AG20443 (cell line): ENCODE measurements at regions not wholly inside any gene's neighbourhood (a gene's known extent, or its start where the extent isn't known, plus 50 kb on each side); places are given as distances from the start of the nearest gene placed in this dataset.
"Not testable (repeated sequence)": the region's sequence is repeated elsewhere in the genome, so short reads cannot be mapped to it uniquely, and the experiment has no call there.

ENCODE experiments used
- DNase-seq: peaks from one replicate; pipeline ENCODE4 v3.0.0; 2012; ENCODE audit warnings: low spot score, mixed read lengths

- DNase-seq: not testable (repeated sequence)
These were observed 114.5 kb upstream of the NBPF19 start for GRCh38 chr1:149360351-149360750.

- not testable (repeated sequence) for DNase-seq
These were observed 113.5 kb upstream of the NBPF19 start for GRCh38 chr1:149361310-149361709.

- not testable (repeated sequence) for DNase-seq
These were observed 110.5 kb upstream of the NBPF19 start for GRCh38 chr1:149364188-149364981.

- not testable (repeated sequence) for DNase-seq
These were observed 108.4 kb upstream of the NBPF19 start for GRCh38 chr1:149366402-149366801.

GRCh38 chr1:149367472-149368044, 107.3 kb upstream of the NBPF19 start:
- DNase-seq: not testable (repeated sequence)

- DNase-seq: not testable (repeated sequence)
These were observed 106.5 kb upstream of the NBPF19 start for GRCh38 chr1:149368337-149368736.

- not testable (repeated sequence) for DNase-seq
These were observed 105.8 kb upstream of the NBPF19 start for GRCh38 chr1:149369081-149369480.

GRCh38 chr1:149371955-149372354, 102.9 kb upstream of the NBPF19 start:
- DNase-seq: not testable (repeated sequence)

- not testable (repeated sequence) for DNase-seq
These were observed 96.4 kb upstream of the NBPF19 start for GRCh38 chr1:149378462-149378861.

GRCh38 chr1:149390173-149390926, 84.5 kb upstream of the NBPF19 start:
- not testable (repeated sequence) for DNase-seq

GRCh38 chr1:149390931-149391330, 83.9 kb upstream of the NBPF19 start:
- DNase-seq: not testable (repeated sequence)

GRCh38 chr1:149395802-149396201, 79.0 kb upstream of the NBPF19 start:
- DNase-seq: not testable (repeated sequence)

- not testable (repeated sequence) for DNase-seq
These were observed 76.3 kb upstream of the NBPF19 start for GRCh38 chr1:149398527-149398926.

GRCh38 chr1:149408404-149408803, 66.4 kb upstream of the NBPF19 start:
- not testable (repeated sequence) for DNase-seq

GRCh38 chr1:149415373-149415772, 59.5 kb upstream of the NBPF19 start:
- DNase-seq: not testable (repeated sequence)

GRCh38 chr1:149418782-149419181, 56.1 kb upstream of the NBPF19 start:
- not testable (repeated sequence) for DNase-seq

- not testable (repeated sequence) for DNase-seq
These were observed 51.7 kb upstream of the NBPF19 start for GRCh38 chr1:149423122-149423521.
